ENCODE measurements at regions not wholly inside any gene's neighbourhood (a gene's known extent, or its start where the extent isn't known, plus 50 kb on each side); places are given as distances from the start of the nearest gene placed in this dataset.

GRCh38 chr2:203813684-203814083, 53.9 kb upstream of the CTLA4 start:
- no peak for DNase-seq (ENCODE audit: low spot score)

- DNase-seq (ENCODE audit: low spot score): peak; percentile 71
Measured at GRCh38 chr2:203814661-203815540, 52.7 kb upstream of the CTLA4 start.

GRCh38 chr2:203815541-203815898, 52.1 kb upstream of the CTLA4 start:
- DNase-seq (ENCODE audit: low spot score): no peak

GRCh38 chr2:203817147-203817546, 50.4 kb upstream of the CTLA4 start:
- no peak for DNase-seq (ENCODE audit: low spot score)
